H1 (cell line): ENCODE measurements at regions not wholly inside any gene's neighbourhood (a gene's known extent, or its start where the extent isn't known, plus 50 kb on each side); places are given as distances from the start of the nearest gene placed in this dataset.

Source experiments
- CTCF ChIA-PET: fragments of 300-600 bp; sonication (Branson Sonifier 250); formaldehyde crosslinking; loops from one replicate; lab custom pipeline; 2021; ENCODE audit not compliant: partially characterized antibody; lab: Charles Lee
- POLR2A ChIA-PET: fragments of 300-600 bp; sonication (Branson Sonifier 250); formaldehyde crosslinking; loops from one replicate; lab custom pipeline; 2021; ENCODE audit warnings: inconsistent platforms; ENCODE audit not compliant: partially characterized antibody; lab: Charles Lee
- DNase-seq, 2 experiments: peaks; one replicate each; pipeline versions ENCODE4 v3.0.0 to v3.0.0-alpha.2; 2010 to 2022; ENCODE audit warnings: low spot score in 2 of 2, low read depth in 1 of 2, mixed read lengths in 1 of 2
- FAIRE-seq: peaks from 2 replicates; lab custom pipeline; 2011; peaks lifted over from hg19 to GRCh38; lab: Jason Lieb, UNC
- H2AFZ ChIP-seq: 2 replicates; pipeline ENCODE4 v1.8.1; 2012; ENCODE audit warnings: low read length, inconsistent platforms
- H2AK5ac ChIP-seq: 2 replicates; pipeline ENCODE4 v1.6.1; 2013; ENCODE audit warnings: low read depth, low read length
- H2BK120ac ChIP-seq: replicated peaks from 2 replicates; pipeline ENCODE3; 2013; ENCODE audit warnings: low read depth, low read length, inconsistent platforms
- H2BK12ac ChIP-seq: 2 replicates; pipeline ENCODE4 v1.6.1; 2013; ENCODE audit warnings: low read depth, low read length
- H2BK15ac ChIP-seq: 2 replicates; pipeline ENCODE4 v1.6.1; 2013; ENCODE audit warnings: low read length
- H2BK20ac ChIP-seq: 2 replicates; pipeline ENCODE4 v1.6.1; 2013; ENCODE audit warnings: low read length
- H2BK5ac ChIP-seq: 2 replicates; pipeline ENCODE4 v1.6.1; 2013; ENCODE audit warnings: low read depth, low read length
- H3K14ac ChIP-seq: 2 replicates; pipeline ENCODE4 v1.6.1; 2013; ENCODE audit warnings: inconsistent platforms; ENCODE audit not compliant: insufficient read length
- H3K18ac ChIP-seq: 2 replicates; pipeline ENCODE4 v1.6.1; 2013; ENCODE audit warnings: low read length; ENCODE audit errors: extremely low read depth
- H3K23ac ChIP-seq: 2 replicates; pipeline ENCODE4 v1.6.1; 2013; ENCODE audit warnings: inconsistent platforms; ENCODE audit not compliant: insufficient read length
- H3K23me2 ChIP-seq: 2 replicates; pipeline ENCODE4 v1.6.1; 2013; ENCODE audit warnings: low read depth, low read length
- H3K27ac ChIP-seq: 2 replicates; pipeline ENCODE4 v1.6.1; 2011; ENCODE audit warnings: low read depth, low read length, inconsistent platforms
- H3K27me3 ChIP-seq, 4 experiments: replicated peaks in 1 of 4; 1 replicate in 1 of 4; 2 replicates in 3 of 4; pipeline versions ENCODE4 v1.6.1 to v1.8.1; 2011 to 2013; ENCODE audit warnings: low read length in 3 of 4, mild to moderate bottlenecking in 3 of 4, inconsistent platforms in 2 of 4, mixed read lengths in 2 of 4, moderate library complexity in 1 of 4; ENCODE audit not compliant: control insufficient read depth in 3 of 4, insufficient read depth in 3 of 4; ENCODE audit errors: extremely low read depth in 1 of 4
- H3K36me3 ChIP-seq, 4 experiments: 2 replicates each; pipeline versions ENCODE4 v1.6.1 to v1.8.1; 2011 to 2013; ENCODE audit warnings: mild to moderate bottlenecking in 4 of 4, low read length in 3 of 4, moderate library complexity in 2 of 4, control low read depth in 1 of 4, inconsistent platforms in 1 of 4; ENCODE audit not compliant: insufficient read depth in 4 of 4, control insufficient read depth in 2 of 4
- H3K4ac ChIP-seq: replicated peaks from 2 replicates; pipeline ENCODE3; 2013; ENCODE audit warnings: low read length, low read depth, mixed read lengths, inconsistent platforms; ENCODE audit not compliant: insufficient read length
- H3K4me1 ChIP-seq, 4 experiments: replicated peaks in 1 of 4; 1 replicate in 1 of 4; 2 replicates in 3 of 4; pipeline versions ENCODE4 v1.6.1 to v1.8.1; 2011 to 2013; ENCODE audit warnings: low read length in 3 of 4, inconsistent platforms in 2 of 4, mixed read lengths in 1 of 4; ENCODE audit not compliant: insufficient read depth in 4 of 4, control insufficient read depth in 3 of 4
- H3K4me2 ChIP-seq, 2 experiments: 2 replicates each; pipeline versions ENCODE4 v1.6.1 to v1.8.1; 2011 to 2013; ENCODE audit warnings: low read depth in 2 of 2, low read length in 2 of 2, control low read depth in 1 of 2, inconsistent platforms in 1 of 2, mild to moderate bottlenecking in 1 of 2; ENCODE audit not compliant: insufficient read depth in 1 of 2
- H3K4me3 ChIP-seq, 4 experiments: fragments of 200-600, 300-600 bp in 1 of 4; sonication (generic), shearing (Covaris generic), sonication (Bioruptor Twin) in 1 of 4; 2 replicates each; pipeline versions ENCODE4 v1.5.1 to v1.8.1; 2011 to 2016; ENCODE audit warnings: low read length in 4 of 4, low read depth in 3 of 4, control low read depth in 2 of 4, inconsistent platforms in 2 of 4, mild to moderate bottlenecking in 2 of 4, mixed read lengths in 1 of 4, moderate library complexity in 1 of 4; ENCODE audit not compliant: insufficient read depth in 2 of 4; ENCODE audit errors: extremely low read depth in 1 of 4
- H3K56ac ChIP-seq: replicated peaks from 2 replicates; pipeline ENCODE3; 2013; ENCODE audit warnings: low read depth, mild to moderate bottlenecking, mixed read lengths, low read length, inconsistent platforms; ENCODE audit not compliant: insufficient read length
- H3K79me1 ChIP-seq: 2 replicates; pipeline ENCODE4 v1.6.1; 2013; ENCODE audit warnings: low read depth, low read length, control low read depth
- H3K79me2 ChIP-seq, 2 experiments: 2 replicates each; pipeline versions ENCODE4 v1.6.1 to v1.8.1; 2012 to 2013; ENCODE audit warnings: low read length in 2 of 2, mild to moderate bottlenecking in 2 of 2, inconsistent platforms in 1 of 2; ENCODE audit not compliant: insufficient read depth in 2 of 2, control insufficient read depth in 1 of 2
- H3K9ac ChIP-seq, 4 experiments: replicated peaks in 1 of 4; 1 replicate in 1 of 4; 2 replicates in 3 of 4; pipeline versions ENCODE4 v1.6.1 to v1.8.1; 2011 to 2013; ENCODE audit warnings: low read depth in 3 of 4, low read length in 3 of 4, control low read depth in 2 of 4, mild to moderate bottlenecking in 2 of 4, moderate library complexity in 2 of 4, inconsistent platforms in 1 of 4; ENCODE audit errors: extremely low read depth in 1 of 4
- H3K9me3 ChIP-seq, 2 experiments: 2 replicates each; pipeline versions ENCODE4 v1.6.1 to v1.8.1; 2012 to 2013; ENCODE audit warnings: mild to moderate bottlenecking in 2 of 2, moderate library complexity in 2 of 2, control low read depth in 1 of 2, inconsistent platforms in 1 of 2, low read depth in 1 of 2, low read length in 1 of 2, mixed read lengths in 1 of 2; ENCODE audit not compliant: insufficient read depth in 2 of 2
- H4K20me1 ChIP-seq, 2 experiments: replicated peaks in 1 of 2; 2 replicates each; pipeline versions ENCODE3 to v1.8.1; 2011 to 2013; ENCODE audit warnings: inconsistent platforms in 2 of 2, low read length in 2 of 2, mild to moderate bottlenecking in 1 of 2; ENCODE audit not compliant: insufficient read depth in 2 of 2, control insufficient read depth in 1 of 2
- H4K5ac ChIP-seq: 2 replicates; pipeline ENCODE4 v1.6.1; 2013; ENCODE audit warnings: low read length, low read depth, mixed read lengths, inconsistent platforms; ENCODE audit not compliant: insufficient read length
- H4K8ac ChIP-seq: 2 replicates; pipeline ENCODE4 v1.8.0; 2013; ENCODE audit warnings: mild to moderate bottlenecking, moderate library complexity, low read length, inconsistent platforms; ENCODE audit not compliant: insufficient read depth; ENCODE audit errors: extremely low read depth
- H4K91ac ChIP-seq: replicated peaks from 2 replicates; pipeline ENCODE3; 2013; ENCODE audit warnings: low read length, mixed read lengths, inconsistent platforms; ENCODE audit not compliant: insufficient read length
- POLR2A ChIP-seq, 2 experiments: IDR thresholded peaks; 1 replicate in 1 of 2; 2 replicates in 1 of 2; pipeline ENCODE4 v1.6.1; 2011; ENCODE audit warnings: low read depth in 2 of 2, low read length in 2 of 2, mild to moderate bottlenecking in 2 of 2; ENCODE audit errors: control extremely low read depth in 1 of 2
- SIN3A ChIP-seq, 2 experiments: IDR thresholded peaks in 1 of 2; conservative IDR thresholded peaks in 1 of 2; 2 replicates each; pipeline ENCODE4 v1.6.1; 2011 to 2012; ENCODE audit warnings: low read length in 2 of 2, improper control_type of control experiment in 1 of 2, low read depth in 1 of 2, mild to moderate bottlenecking in 1 of 2
- SP1 ChIP-seq: IDR thresholded peaks from 2 replicates; pipeline ENCODE4 v1.6.1; 2011; ENCODE audit warnings: low read depth, low read length
- TAF1 ChIP-seq: IDR thresholded peaks from 2 replicates; pipeline ENCODE4 v1.6.1; 2011; ENCODE audit warnings: mild to moderate bottlenecking, low read depth, low read length
- TEAD4 ChIP-seq: IDR thresholded peaks from 2 replicates; pipeline ENCODE4 v1.6.1; 2012; ENCODE audit warnings: low read depth, low read length, inconsistent platforms, mixed read lengths
- YY1 ChIP-seq: IDR thresholded peaks from 2 replicates; pipeline ENCODE4 v1.6.1; 2011; ENCODE audit warnings: low read depth, mild to moderate bottlenecking, low read length
- WGBS, 2 experiments: shearing (Covaris generic) in 1 of 2; methylation state at CpG; one replicate each; pipeline versions ENCODE4 v1.1.6 to v1.1.7; 2013 to 2015; ENCODE audit warnings: low lambda C conversion rate in 2 of 2, mixed read lengths in 2 of 2, inconsistent platforms in 1 of 2, low coverage in 1 of 2, missing lambda C conversion rate in 1 of 2; ENCODE audit not compliant: insufficient replicate concordance in 2 of 2, insufficient coverage in 1 of 2, insufficient read length in 1 of 2; ENCODE audit errors: extremely low coverage in 1 of 2, missing lambda C conversion rate in 1 of 2; 5-methylcytosine and 5-hydroxymethylcytosine counted together
- TF ChIP-seq, protein P1 (sequence below), 3 experiments: IDR thresholded peaks; 1 replicate in 2 of 3; 2 replicates in 1 of 3; pipeline versions ENCODE4 v1.5.1 to v1.6.1; 2011; ENCODE audit warnings: low read length in 3 of 3, mild to moderate bottlenecking in 3 of 3, inconsistent platforms in 2 of 3, low read depth in 1 of 3, moderate library complexity in 1 of 3; ENCODE audit not compliant: insufficient read depth in 1 of 3; ENCODE audit errors: control extremely low read depth in 1 of 3
- TF ChIP-seq, protein P2 (sequence below): IDR thresholded peaks from 2 replicates; pipeline ENCODE4 v1.6.1; 2011; ENCODE audit warnings: low read length, improper control_type of control experiment
- TF ChIP-seq, protein P3 (sequence below): IDR thresholded peaks from 2 replicates; pipeline ENCODE4 v1.6.1; 2012; ENCODE audit warnings: low read length, inconsistent platforms

DNA sequence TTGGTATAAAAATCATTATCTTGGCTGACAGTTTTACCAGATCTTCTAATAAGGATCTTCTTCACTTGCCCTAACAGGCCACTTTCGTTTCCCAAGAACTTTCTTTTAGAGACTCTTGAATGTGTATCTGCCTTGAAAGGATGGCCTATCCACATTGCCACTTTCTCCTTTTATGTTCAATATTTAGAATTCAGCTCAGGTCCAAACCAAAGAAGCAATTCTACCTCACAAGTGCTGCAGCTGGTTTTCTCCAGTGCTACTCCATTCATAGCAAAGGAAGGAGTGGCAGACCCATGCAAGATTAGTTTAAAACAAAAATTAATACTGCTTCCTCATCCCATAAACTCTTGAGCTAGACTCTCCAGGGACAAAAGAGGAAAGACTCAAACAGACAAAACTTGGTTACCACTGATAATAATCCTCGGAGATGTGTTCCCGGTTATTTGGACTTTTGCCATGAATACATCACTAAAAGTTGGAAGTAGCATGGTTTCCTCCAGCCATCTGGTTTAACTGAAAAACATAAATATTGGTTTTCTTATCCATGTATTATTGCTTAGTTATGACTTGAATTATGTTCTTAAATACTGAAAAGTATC lies 401.8 kb downstream of the PABPC4L start:
- no peak overlapping the region for H3K4me2 ChIP-seq
- POLR2A ChIA-PET: no interaction called here
- no peak for TF ChIP-seq SIN3A (conservative IDR thresholded peaks at IDR 0.05 in 1 of 2, IDR thresholded peaks at IDR 0.05 in 1 of 2; ENCODE audit: low read depth in 1 of 2, low read length in 2 of 2)
- TF ChIP-seq YY1: no peak
- no peak for TF ChIP-seq SP1
- TF ChIP-seq TEAD4: no peak
- TF ChIP-seq, protein P1, sequence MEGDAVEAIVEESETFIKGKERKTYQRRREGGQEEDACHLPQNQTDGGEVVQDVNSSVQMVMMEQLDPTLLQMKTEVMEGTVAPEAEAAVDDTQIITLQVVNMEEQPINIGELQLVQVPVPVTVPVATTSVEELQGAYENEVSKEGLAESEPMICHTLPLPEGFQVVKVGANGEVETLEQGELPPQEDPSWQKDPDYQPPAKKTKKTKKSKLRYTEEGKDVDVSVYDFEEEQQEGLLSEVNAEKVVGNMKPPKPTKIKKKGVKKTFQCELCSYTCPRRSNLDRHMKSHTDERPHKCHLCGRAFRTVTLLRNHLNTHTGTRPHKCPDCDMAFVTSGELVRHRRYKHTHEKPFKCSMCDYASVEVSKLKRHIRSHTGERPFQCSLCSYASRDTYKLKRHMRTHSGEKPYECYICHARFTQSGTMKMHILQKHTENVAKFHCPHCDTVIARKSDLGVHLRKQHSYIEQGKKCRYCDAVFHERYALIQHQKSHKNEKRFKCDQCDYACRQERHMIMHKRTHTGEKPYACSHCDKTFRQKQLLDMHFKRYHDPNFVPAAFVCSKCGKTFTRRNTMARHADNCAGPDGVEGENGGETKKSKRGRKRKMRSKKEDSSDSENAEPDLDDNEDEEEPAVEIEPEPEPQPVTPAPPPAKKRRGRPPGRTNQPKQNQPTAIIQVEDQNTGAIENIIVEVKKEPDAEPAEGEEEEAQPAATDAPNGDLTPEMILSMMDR (IDR thresholded peaks at IDR 0.05; ENCODE audit: control extremely low read depth in 1 of 3, insufficient read depth in 1 of 3, low read depth in 1 of 3, low read length in 3 of 3): no peak
- TF ChIP-seq POLR2A (IDR thresholded peaks at IDR 0.05; ENCODE audit: control extremely low read depth in 1 of 2, low read depth in 2 of 2, low read length in 2 of 2): no peak
- TF ChIP-seq, protein P2, sequence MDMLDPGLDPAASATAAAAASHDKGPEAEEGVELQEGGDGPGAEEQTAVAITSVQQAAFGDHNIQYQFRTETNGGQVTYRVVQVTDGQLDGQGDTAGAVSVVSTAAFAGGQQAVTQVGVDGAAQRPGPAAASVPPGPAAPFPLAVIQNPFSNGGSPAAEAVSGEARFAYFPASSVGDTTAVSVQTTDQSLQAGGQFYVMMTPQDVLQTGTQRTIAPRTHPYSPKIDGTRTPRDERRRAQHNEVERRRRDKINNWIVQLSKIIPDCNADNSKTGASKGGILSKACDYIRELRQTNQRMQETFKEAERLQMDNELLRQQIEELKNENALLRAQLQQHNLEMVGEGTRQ: no peak
- TF ChIP-seq TAF1: no peak
- TF ChIP-seq, protein P3, sequence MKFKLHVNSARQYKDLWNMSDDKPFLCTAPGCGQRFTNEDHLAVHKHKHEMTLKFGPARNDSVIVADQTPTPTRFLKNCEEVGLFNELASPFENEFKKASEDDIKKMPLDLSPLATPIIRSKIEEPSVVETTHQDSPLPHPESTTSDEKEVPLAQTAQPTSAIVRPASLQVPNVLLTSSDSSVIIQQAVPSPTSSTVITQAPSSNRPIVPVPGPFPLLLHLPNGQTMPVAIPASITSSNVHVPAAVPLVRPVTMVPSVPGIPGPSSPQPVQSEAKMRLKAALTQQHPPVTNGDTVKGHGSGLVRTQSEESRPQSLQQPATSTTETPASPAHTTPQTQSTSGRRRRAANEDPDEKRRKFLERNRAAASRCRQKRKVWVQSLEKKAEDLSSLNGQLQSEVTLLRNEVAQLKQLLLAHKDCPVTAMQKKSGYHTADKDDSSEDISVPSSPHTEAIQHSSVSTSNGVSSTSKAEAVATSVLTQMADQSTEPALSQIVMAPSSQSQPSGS: no peak

More for the DNA sequence above, 401.8 kb downstream of the PABPC4L start:
- Histone ChIP-seq H3K18ac (no peak overlapping the region), H3K9ac (no peak overlapping the region), H4K5ac (no peak overlapping the region), H2BK12ac (no peak overlapping the region), H3K79me1 (no peaks in the 10 kb centered on the region), H3K23me2 (no peaks in the 10 kb centered on the region), H3K27me3 (no peaks in the 10 kb centered on the region), H3K23ac (no peak overlapping the region), H2BK120ac (no peak overlapping the region), H4K8ac (no peak overlapping the region), H4K91ac (no peak overlapping the region), H3K14ac (no peak overlapping the region), H2AFZ (peak overlapping the region; percentile 34; the same call in 1 of the 2 replicates), H3K36me3 (no peaks in the 10 kb centered on the region), H3K27ac (no peak overlapping the region), H3K9me3 (no peaks in the 10 kb centered on the region), H3K4ac (no peak overlapping the region), H4K20me1 (no peaks in the 10 kb centered on the region), H3K79me2 (no peaks in the 10 kb centered on the region), H2BK5ac (no peak overlapping the region), H2BK15ac (no peak overlapping the region), H3K4me1 (peaks cover 0 to 3% (median 0%) of the 10 kb centered on the region in 4 experiments; a peak in 1 of 7 replicates), H3K4me3 (no peak overlapping the region), H2BK20ac (no peak overlapping the region), H3K56ac (no peak overlapping the region), H2AK5ac (no peak overlapping the region)
- CTCF ChIA-PET: no interaction called here
- DNase-seq (no peak), FAIRE-seq (no peak)
- WGBS, 2 experiments: 95% methylated on average over 3 of the region's 3 CpGs; no CpG with 5 or more reads in 1 of the 2 experiments
